Anterior cingulate cortex (tissue), 58 donors: ENCODE measurements at regions not wholly inside any gene's neighbourhood (a gene's known extent, or its start where the extent isn't known, plus 50 kb on each side); places are given as distances from the start of the nearest gene placed in this dataset.

Experiments
- DNase-seq, 58 donors: peaks; one replicate each; lab custom pipeline; 2025; lab: John Stamatoyannopoulos, UW

DNA sequence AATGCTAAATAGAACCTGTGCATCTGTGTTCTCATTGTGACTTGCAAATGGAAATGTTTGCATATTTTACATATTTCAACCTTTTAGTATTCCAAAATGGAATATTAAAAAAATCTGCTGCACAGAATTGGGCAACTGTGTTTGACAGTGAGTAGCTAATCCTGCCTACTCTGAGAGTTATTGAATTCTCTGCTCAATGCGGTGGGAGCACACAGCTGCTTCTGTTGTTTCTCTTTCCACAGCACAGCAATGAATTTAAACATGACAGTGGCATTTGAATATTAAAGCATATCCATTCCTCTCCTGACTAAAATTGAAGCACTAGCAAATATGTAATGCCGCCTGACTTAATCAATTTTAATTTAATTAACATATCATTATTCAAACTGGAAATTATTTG lies 366.6 kb downstream of the GASK1B start:
- DNase-seq: peak in 5 of 58 donors; percentile 4 to 31 (median 10)

GRCh38 chr4:157804986-157805385 lies 367.8 kb downstream of the GASK1B start:
- DNase-seq: peak in 1 of 58 donors; percentile 12

GRCh38 chr4:157803845-157804521 lies 368.8 kb downstream of the GASK1B start:
- no peak for DNase-seq

DNA sequence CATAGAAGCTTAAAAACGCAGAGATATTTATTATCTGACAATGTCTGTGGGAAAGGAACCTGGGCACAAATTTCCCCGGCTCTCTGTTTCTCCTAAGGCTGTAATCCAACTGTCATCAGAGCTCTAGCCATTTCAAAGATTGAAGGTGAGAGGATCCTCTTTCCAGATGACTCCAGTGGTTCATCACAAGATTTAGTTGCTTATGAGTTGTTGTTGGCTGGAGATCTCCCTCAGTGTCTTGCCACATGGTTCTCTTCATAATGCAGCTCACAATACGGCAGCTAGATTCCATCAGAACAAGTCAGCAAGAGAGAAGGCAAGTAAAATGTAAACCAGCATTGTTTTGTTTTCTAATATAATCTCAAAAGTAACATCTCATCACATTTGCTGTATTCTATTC lies 369.4 kb downstream of the GASK1B start:
- no peak for DNase-seq

DNA sequence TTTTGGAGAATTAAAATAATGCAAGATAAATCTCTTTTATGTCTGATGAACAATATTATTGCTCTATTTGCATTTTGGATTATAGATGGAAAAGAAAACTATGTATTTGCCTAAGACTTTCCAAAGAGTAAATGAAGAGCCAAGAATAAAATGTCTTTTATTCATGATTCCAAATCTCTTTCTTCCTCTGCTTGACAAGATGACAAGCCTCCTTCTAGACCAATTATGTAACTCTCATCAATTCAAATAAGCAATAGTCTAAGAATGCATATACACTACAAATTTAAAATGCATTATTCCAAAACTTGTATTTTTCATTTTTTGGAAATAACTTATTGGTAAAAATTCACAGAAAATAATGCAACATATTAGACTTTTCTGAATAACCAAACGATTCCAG lies 377.3 kb downstream of the GASK1B start:
- DNase-seq: no peak

- no peak for DNase-seq
Observed at GRCh38 chr4:157792716-157793115, 380.1 kb downstream of the GASK1B start.

GRCh38 chr4:157791236-157791635 lies 381.6 kb downstream of the GASK1B start:
- DNase-seq: peak in 1 of 58 donors; percentile 18

DNA sequence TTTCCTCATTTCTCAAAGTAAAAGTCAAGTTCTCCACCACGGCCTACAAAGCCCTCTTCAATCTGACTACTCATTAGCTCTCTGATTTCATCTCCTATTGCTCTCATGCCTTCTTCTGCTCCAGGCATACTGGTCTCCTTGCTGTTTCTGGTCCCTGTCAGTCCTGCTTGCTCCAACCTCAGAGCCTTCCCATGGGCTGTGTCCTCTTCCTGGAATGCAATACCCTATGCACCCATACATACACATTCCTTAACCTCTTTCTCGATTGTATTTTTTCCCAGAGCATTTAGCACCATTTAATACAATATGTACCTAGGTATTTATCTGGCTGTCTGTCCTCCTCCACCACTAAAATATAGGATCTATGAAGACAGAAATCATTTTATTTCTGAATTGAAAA lies 385.2 kb downstream of the GASK1B start:
- no peak for DNase-seq

DNA sequence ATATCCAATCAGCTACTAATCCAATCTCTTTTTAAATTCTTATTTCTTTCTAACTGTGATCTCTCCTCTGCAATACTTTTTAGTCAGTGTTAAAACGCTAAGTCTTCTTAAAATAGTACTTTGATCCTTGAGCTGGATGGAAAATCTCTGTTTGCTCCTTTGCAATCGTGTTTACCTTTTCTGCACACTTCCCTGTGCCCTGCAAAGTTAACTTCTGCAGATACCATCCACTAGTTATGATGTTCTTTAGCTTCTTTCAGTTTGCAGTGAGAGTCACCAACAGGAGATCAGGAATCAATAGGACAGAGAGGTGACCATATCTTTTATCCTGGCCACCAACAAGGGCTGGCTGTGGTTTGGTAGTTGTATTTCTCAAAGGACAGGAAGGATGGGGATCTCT lies 391.5 kb downstream of the GASK1B start:
- no peak for DNase-seq

DNA sequence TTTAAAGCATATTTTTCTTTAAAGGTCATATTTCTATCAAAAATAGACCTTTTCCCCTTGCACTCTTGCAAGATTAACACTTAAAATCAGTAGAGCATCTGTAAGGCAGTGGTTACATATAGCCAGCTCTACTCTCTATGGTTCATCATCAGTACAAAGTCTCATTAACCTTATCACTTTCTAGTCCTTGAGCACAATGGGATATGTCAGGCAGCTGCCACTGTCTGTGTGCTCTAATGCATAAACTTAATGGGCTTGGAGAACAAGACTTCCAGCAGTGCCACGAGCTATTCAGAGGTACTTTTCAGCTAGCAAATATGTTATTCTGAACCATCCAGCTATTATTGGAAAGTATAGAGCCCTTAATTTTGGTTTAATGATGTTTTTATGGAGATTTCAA lies 393.7 kb downstream of the GASK1B start:
- DNase-seq: no peak

GRCh38 chr4:157776930-157777528 lies 395.8 kb downstream of the GASK1B start:
- DNase-seq: no peak

DNA sequence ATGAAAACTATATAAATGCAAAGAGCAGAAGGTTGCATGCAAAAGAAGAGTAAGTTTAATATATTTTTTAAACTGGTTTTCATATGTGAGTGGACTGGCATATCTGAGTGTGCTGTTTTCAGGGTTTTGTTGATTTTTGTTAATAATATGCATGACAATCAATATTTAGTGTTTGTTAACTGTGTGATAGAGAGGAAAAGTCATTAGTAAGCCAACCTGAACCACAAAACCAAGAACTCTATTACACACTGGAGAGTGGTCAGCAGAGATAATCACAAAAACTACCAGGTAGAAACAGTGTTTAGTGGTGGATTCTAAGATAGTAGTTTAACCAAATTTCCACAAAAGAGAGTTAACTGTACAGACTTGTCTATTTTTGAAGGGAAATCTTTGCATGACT lies 396.9 kb downstream of the GASK1B start:
- no peak for DNase-seq

GRCh38 chr4:157772907-157773306 lies 399.9 kb downstream of the GASK1B start:
- no peak for DNase-seq

- DNase-seq: no peak
Observed at GRCh38 chr4:157768419-157768818, 404.4 kb downstream of the GASK1B start.

DNA sequence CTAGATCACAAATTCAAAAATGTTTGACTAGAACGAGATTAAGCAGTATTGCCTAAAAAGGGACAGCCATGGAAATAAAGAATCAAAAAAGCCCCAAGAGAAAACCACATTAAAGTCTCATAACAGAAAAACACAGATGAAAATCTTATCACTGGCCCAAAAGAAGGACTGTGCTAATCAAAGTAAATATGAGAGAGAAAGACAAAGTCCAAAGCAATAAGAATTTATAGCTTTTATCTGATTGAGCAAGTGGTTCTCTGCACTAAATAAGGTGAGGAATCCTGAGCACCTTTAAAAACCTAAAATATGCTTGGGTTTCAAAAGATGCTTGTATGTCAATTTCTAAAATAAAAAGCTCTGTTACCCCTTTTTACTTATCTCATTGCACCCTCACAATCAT lies 409.3 kb downstream of the GASK1B start:
- no peak for DNase-seq

DNA sequence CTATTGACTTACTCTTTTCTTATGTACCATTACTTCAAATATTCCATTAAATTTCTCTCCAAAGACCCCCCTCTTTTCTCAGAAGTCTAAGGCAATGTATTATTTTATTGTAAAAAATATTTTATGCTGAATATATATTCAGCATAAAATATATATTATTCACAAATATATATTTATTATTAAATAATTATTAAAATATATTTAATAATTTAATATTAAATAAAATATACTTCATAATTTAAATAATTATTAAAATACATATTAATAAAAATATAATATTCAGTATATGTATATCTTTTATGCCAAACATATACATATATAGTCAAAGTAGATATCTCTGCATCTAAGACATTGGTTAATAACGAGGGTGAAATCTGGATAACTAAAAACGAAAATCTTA lies 418.4 kb downstream of the GASK1B start:
- DNase-seq: no peak

- no peak for DNase-seq
Observed at GRCh38 chr4:157751631-157752030, 421.2 kb downstream of the GASK1B start.

GRCh38 chr4:157741642-157742041 lies 431.2 kb downstream of the GASK1B start:
- no peak for DNase-seq

DNA sequence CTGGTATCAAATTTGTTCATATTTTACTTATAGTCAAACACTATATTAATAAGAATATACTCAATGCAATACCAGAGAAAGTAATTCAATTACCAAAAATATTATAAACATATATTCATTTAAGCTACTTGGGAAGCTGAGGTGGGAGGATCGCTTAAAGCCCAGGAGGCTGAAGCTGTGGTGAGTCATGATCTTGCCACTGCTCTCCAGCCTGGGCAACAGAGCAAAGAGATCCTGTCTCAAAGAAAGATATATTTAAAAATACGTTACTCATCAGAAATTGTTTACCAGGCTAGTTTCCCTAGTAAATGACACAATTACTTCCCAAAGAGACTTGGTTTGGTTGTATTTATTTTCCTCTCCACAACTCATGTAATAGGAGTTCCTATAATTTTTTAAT lies 433.6 kb downstream of the GASK1B start:
- no peak for DNase-seq

- no peak for DNase-seq
Observed at GRCh38 chr4:157728215-157728614, 444.6 kb downstream of the GASK1B start.

- DNase-seq: no peak
Observed at GRCh38 chr4:157727163-157727562, 445.7 kb downstream of the GASK1B start.

GRCh38 chr4:157722146-157722545 lies 450.7 kb downstream of the GASK1B start:
- no peak for DNase-seq

DNA sequence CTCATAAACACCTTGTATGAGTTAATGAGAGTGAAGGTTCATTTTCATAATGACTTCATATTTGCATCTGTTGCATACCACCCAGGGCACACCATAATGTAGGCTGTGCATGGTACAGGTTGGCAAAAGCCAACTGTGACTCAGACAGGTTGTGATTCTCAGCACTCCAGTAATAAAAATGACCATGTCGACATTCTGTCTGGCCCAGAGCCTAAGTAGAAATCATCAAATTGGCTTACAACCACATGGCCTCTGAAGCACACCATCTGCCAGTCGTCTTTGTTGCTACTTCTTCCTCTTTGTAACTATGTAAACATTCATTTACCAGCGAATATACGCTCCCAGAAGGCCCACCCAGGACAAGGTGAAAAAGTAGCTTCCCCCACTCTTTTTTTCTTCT lies 459.5 kb downstream of the GASK1B start:
- DNase-seq: no peak
